ENCODE measurements at regions not wholly inside any gene's neighbourhood (a gene's known extent, or its start where the extent isn't known, plus 50 kb on each side); places are given as distances from the start of the nearest gene placed in this dataset.

DNA sequence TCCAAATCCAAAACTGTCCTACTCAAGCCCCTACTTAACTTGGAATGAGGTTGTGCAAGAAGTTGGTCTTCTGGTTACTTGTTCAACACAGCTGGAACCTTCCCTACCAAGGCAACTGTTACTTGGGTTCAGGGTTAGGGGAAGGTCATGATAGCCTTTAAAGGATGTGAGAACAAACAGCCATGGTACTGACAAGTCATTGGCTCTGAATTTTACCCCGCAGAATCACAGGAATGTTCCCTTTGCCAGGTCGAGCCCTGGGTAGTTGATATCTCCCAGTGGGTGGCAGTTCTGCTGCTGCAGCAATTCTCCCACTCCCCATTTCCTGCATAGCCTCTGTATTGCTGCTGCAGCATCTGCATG is 396.1 kb upstream of the MPDZ start:
- TF ChIP-seq, protein P1, sequence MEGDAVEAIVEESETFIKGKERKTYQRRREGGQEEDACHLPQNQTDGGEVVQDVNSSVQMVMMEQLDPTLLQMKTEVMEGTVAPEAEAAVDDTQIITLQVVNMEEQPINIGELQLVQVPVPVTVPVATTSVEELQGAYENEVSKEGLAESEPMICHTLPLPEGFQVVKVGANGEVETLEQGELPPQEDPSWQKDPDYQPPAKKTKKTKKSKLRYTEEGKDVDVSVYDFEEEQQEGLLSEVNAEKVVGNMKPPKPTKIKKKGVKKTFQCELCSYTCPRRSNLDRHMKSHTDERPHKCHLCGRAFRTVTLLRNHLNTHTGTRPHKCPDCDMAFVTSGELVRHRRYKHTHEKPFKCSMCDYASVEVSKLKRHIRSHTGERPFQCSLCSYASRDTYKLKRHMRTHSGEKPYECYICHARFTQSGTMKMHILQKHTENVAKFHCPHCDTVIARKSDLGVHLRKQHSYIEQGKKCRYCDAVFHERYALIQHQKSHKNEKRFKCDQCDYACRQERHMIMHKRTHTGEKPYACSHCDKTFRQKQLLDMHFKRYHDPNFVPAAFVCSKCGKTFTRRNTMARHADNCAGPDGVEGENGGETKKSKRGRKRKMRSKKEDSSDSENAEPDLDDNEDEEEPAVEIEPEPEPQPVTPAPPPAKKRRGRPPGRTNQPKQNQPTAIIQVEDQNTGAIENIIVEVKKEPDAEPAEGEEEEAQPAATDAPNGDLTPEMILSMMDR (IDR thresholded peaks at IDR 0.05; ENCODE audit: low read depth, low read length, missing control alignments): no peak
- in situ Hi-C loops (cut with HindIII; ENCODE audit: low sequenced_read_pairs): no loop called here
- H3K4me3 ChIP-seq (ENCODE audit: low read depth, low read length): no peak overlapping the region
- DNase-seq (ENCODE audit: low read depth): no peak

GRCh38 chr9:13674926-13675637 is 395.6 kb upstream of the MPDZ start:
- in situ Hi-C loops (cut with HindIII; ENCODE audit: low sequenced_read_pairs): no loop called here
- DNase-seq (ENCODE audit: low read depth): no peak

GRCh38 chr9:13673348-13673747 is 393.9 kb upstream of the MPDZ start:
- DNase-seq (ENCODE audit: low read depth): no peak
- H3K4me3 ChIP-seq (ENCODE audit: low read depth, low read length): no peak overlapping the region
- TF ChIP-seq, protein P1 (IDR thresholded peaks at IDR 0.05; ENCODE audit: low read depth, low read length, missing control alignments): no peak
- in situ Hi-C loops (cut with HindIII; ENCODE audit: low sequenced_read_pairs): no loop called here

More at GRCh38 chr9:13674926-13675637, 395.6 kb upstream of the MPDZ start:
- no peak overlapping the region for H3K4me3 ChIP-seq (ENCODE audit: low read depth, low read length)
- TF ChIP-seq, protein P1 (IDR thresholded peaks at IDR 0.05; ENCODE audit: low read depth, low read length, missing control alignments): no peak

DNA sequence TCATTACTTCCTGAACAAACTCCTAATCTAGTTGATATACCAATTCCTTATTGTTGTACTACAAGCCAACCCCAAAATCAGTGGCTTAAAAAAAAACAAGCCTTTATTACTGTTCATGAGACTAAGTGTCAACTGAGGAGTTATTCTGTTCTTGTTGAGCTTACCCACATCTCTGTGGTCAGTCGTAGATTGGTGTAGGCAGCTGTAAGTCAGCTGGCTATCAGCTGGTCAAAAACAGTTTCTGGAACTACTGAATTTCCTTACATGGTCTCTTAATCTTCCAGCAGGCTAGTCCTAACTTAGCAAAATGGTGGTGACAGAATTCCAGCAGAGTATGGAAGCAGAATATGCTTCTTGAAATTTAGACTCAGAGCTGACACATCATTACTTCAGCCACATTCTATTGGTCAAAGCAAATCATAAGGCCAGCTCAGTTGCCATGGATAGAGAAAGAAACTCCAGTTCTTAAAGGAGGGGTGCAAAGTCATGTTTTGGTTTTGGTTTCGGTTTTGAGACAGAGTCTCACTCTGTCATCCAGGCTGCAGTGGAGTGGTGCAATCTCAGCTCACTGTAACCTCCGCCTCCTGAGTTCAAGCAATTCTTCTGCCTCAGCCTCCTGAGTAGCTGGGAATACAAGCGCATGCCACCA is 386.1 kb upstream of the MPDZ start:
- in situ Hi-C loops (cut with HindIII; ENCODE audit: low sequenced_read_pairs): no loop called here
- no peak for DNase-seq (ENCODE audit: low read depth)
- TF ChIP-seq, protein P1 (IDR thresholded peaks at IDR 0.05; ENCODE audit: low read depth, low read length, missing control alignments): no peak
- H3K4me3 ChIP-seq (ENCODE audit: low read depth, low read length): no peak overlapping the region

GRCh38 chr9:13661014-13661413 is 381.5 kb upstream of the MPDZ start:
- H3K4me3 ChIP-seq (ENCODE audit: low read depth, low read length): no peak overlapping the region
- no peak for DNase-seq (ENCODE audit: low read depth)
- TF ChIP-seq, protein P1 (IDR thresholded peaks at IDR 0.05; ENCODE audit: low read depth, low read length, missing control alignments): no peak
- in situ Hi-C loops (cut with HindIII; ENCODE audit: low sequenced_read_pairs): no loop called here

DNA sequence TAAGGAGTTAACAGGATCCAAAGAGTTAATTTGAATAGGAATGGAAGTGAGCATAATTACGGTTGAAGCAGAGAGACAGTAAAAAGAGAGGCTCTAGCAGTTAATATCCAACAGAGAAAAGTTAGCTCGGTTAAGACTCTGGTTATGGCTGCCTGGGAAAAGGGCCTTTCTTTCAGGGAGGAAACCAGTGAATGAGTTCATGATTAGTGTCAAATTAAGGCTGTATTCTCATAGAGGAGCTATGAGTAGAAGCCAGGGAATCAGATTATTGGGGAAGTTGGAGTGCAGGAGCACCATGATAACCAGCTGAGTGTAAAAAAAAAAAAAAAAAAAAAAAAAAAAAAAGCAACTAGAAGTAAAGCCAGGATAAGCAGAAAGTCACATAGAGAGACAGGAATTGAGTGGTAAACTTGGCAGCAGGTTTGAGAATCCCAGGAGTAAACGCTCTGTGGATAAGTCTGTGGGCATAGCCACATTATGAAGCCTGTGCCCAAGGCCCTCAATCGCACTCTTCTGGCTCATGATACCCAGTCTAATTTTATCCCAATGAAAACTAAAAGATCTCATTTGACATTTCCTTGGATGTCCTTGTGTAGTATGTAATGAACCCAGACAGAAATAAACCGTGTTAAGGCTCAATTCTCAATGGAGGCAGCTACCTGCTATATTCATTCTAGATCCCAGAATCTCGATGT is 372.6 kb upstream of the MPDZ start:
- in situ Hi-C loops (cut with HindIII; ENCODE audit: low sequenced_read_pairs): no loop called here
- TF ChIP-seq, protein P1 (IDR thresholded peaks at IDR 0.05; ENCODE audit: low read depth, low read length, missing control alignments): no peak
- no peak overlapping the region for H3K4me3 ChIP-seq (ENCODE audit: low read depth, low read length)
- DNase-seq (ENCODE audit: low read depth): no peak
